Skeletal muscle tissue (tissue), 3 donors: ENCODE measurements at regions not wholly inside any gene's neighbourhood (a gene's known extent, or its start where the extent isn't known, plus 50 kb on each side); places are given as distances from the start of the nearest gene placed in this dataset.
"Not testable (repeated sequence)": the region's sequence is repeated elsewhere in the genome, so short reads cannot be mapped to it uniquely, and the experiment has no call there.

Source experiments
- H3K27ac ChIP-seq: one replicate; pipeline ENCODE4 v1.7.0; 2013; ENCODE audit warnings: mild to moderate bottlenecking, low read depth, low read length, inconsistent platforms
- H3K27me3 ChIP-seq, 3 donors: one replicate each; pipeline ENCODE4 v1.7.0; 2013; ENCODE audit warnings: low read length in 3 of 3; ENCODE audit not compliant: control insufficient read depth in 3 of 3, insufficient read depth in 3 of 3
- H3K36me3 ChIP-seq, 3 donors: one replicate each; pipeline ENCODE4 v1.7.0; 2013; ENCODE audit warnings: low read length in 3 of 3; ENCODE audit not compliant: control insufficient read depth in 3 of 3, insufficient read depth in 3 of 3
- H3K4me1 ChIP-seq, 3 donors: one replicate each; pipeline ENCODE4 v1.7.0; 2013; ENCODE audit warnings: low read length in 3 of 3, mild to moderate bottlenecking in 3 of 3; ENCODE audit not compliant: control insufficient read depth in 3 of 3, insufficient read depth in 3 of 3
- H3K4me3 ChIP-seq, 3 donors: one replicate each; pipeline ENCODE4 v1.7.0; 2013; ENCODE audit warnings: low read length in 3 of 3
- H3K9ac ChIP-seq, 3 donors: one replicate each; pipeline ENCODE4 v1.7.0; 2013; ENCODE audit warnings: low read length in 3 of 3, mild to moderate bottlenecking in 3 of 3, moderate library complexity in 2 of 3, low read depth in 1 of 3
- H3K9me3 ChIP-seq, 3 donors: one replicate each; pipeline ENCODE4 v1.7.0; 2013; ENCODE audit warnings: low read length in 3 of 3; ENCODE audit not compliant: control insufficient read depth in 3 of 3
- donor health status: Osteomylitis.

DNA sequence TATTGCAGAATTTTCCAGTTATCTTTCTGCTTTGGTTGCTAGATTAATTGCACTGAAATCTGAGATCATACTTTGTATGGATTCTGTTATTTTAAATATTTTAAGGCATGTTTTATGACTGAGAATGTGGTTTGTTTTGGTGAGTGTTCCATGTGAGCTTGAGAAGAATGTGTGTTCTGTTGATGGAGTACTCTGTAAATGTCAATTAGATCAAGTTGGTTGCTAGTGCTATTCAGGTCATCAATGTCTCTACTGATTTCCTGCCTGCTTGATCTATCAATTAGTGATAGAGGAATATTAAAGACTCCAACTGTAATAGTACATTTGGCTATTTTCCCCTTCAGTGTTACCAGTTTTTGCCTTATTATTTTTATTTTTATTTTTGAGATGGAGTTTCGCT is 64.3 kb upstream of the SHANK2 start:
- Histone ChIP-seq H3K27ac (no peak overlapping the region), H3K9me3 (peaks cover 0 to 3% (median 2%) of the 10 kb centered on the region in 3 donors), H3K27me3 (peaks cover 0 to 3% (median 0%) of the 10 kb centered on the region in 3 donors), H3K4me3 (no peak overlapping the region), H3K9ac (no peak overlapping the region), H3K4me1 (no peaks in the 10 kb centered on the region), H3K36me3 (no peaks in the 10 kb centered on the region)

DNA sequence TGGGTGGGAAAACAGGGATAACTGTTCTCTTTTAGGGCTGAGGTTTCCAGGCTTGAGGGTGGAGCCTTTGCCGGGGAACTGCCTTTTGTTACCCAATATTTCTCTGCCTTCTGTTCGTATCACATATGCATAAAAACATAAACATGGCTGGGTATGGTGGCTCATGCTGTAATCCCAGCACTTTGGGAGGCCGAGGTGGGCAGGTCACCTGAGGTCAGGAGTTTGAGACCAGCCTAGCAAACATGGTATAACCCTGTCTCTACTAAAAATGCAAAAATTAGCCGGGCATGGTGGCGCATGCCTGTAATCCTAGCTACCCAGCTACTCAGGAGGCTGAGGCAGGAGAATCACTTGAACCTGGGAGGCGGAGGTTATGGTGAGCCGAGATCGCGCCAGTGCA is 60.2 kb upstream of the SHANK2 start:
- not testable (repeated sequence) for H3K4me1 ChIP-seq, H3K4me3 ChIP-seq, H3K36me3 ChIP-seq, H3K27ac ChIP-seq, H3K9ac ChIP-seq, H3K9me3 ChIP-seq, H3K27me3 ChIP-seq

DNA sequence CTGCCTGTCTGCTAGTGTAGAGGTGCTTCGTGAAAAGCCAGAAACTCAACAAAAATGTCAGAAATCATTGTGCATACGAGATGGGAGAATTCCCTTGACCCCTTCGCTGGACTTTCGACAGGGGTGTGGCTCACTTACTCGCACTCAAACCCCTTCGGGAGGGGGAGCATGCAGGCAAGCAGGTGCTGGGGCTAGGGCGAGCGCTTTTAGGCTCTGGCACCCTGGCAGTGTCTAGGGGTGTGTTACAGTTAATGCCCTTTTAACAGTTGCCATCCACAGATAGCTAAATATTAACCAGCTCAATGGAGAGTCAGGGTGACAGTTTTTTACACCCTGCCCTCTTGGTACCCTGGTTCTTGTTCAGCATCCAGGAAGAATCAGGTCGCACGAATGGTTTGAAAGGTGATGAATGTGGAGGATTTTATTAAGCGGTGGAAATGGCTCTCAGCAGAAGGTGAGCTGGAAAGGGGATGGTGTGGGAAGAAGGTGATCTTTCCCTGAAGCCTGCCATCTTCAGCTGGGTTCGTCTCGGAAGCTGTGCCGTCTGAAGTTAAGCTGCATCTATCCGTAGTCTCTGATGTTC is 59.6 kb upstream of the SHANK2 start:
- Histone ChIP-seq H3K4me1 (no peaks in the 10 kb centered on the region), H3K36me3 (no peaks in the 10 kb centered on the region), H3K9ac (no peak overlapping the region), H3K27me3 (peaks cover 0 to 4% (median 3%) of the 10 kb centered on the region in 3 donors), H3K4me3 (no peak overlapping the region), H3K27ac (no peak overlapping the region), H3K9me3 (peaks cover 0 to 3% (median 0%) of the 10 kb centered on the region in 3 donors)

DNA sequence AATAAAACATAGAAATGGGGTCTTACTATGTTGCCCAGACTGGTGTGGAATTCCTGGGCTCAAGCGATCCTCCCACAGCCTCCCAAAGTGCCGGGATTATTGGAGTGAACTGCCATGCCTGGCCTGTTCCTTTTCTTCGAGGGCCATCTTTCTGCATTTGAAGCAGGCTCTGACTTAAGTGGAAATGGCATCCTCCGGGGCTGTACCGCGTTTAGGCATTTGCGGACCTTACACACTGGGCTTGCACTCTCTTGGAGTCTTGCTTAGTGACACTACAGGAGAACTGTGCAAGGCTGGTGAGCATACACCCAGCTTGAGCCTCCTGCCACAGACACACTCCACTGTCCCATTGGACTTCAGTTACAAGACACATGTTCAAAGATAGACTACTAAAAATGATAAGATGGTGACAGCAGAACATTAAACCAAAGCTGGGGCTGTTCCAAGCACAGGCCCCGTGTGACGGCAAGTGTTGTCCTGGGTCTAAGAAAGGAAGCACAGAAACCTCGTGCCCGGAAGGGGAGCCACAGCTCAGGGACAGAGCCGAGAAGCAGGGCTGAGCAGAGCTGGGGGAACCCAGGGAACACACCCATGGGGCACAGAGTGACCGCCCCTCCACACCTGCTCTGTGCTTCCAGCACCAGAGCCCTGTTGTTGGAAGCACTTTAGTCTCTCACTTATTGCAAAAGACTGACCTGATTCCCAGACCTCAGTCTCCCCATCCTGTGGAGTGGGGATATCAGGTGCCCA is 59.0 kb upstream of the SHANK2 start:
- no peak overlapping the region for H3K9ac ChIP-seq
- no peak overlapping the region for H3K27ac ChIP-seq
- no peaks in the 10 kb centered on the region for H3K4me1 ChIP-seq
- H3K27me3 ChIP-seq = peaks cover 0 to 4% (median 3%) of the 10 kb centered on the region in 3 donors
- no peak overlapping the region for H3K4me3 ChIP-seq
- H3K36me3 ChIP-seq = no peaks in the 10 kb centered on the region
- no peaks in the 10 kb centered on the region for H3K9me3 ChIP-seq

DNA sequence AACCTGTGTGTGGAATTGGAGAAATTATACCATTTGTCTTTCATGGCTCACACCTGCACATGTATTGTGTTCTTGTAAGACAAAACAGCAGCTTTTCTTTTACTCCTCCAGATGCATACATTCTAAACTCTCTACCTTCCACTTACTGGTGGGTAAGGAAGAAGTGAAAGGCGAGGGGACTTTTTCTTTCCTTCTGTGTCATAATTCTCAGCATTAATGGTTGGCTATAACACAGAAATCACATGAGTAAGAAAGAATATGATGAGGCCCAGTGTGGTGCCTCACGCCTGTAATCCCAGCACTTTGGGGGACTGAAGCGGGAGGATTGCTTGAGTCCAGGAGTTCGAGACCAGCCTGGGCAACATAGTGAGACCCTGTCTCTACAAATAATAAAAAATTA is 57.8 kb upstream of the SHANK2 start:
- Histone ChIP-seq H3K9me3 (no peaks in the 10 kb centered on the region), H3K4me1 (no peaks in the 10 kb centered on the region), H3K27ac (no peak overlapping the region)

DNA sequence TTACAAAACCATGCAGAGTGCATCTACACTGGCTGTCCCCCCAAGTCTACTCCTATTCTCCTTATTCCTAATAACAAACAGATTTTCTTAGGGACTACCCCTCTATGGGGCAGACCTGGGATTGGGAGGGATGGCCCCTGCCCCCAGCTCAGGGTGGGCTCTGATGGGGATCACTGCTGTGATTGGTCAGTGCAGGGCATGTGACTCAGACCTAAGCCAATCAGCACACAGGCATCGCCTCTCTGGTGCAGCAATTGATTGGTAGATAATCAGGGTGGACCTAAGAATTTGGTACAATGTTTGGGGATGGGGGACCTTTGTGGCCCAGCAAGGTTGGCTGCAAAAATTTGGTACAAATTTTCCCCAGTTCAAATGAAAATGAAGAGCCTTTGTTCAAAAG is 57.2 kb upstream of the SHANK2 start:
- Histone ChIP-seq H3K27me3 (peaks cover 0 to 4% (median 3%) of the 10 kb centered on the region in 3 donors), H3K27ac (no peak overlapping the region), H3K9ac (no peak overlapping the region), H3K9me3 (no peaks in the 10 kb centered on the region), H3K36me3 (no peaks in the 10 kb centered on the region), H3K4me3 (no peak overlapping the region), H3K4me1 (no peaks in the 10 kb centered on the region)

More for the DNA sequence above, 57.8 kb upstream of the SHANK2 start:
- no peaks in the 10 kb centered on the region for H3K36me3 ChIP-seq
- no peak overlapping the region for H3K9ac ChIP-seq
- H3K4me3 ChIP-seq = no peak overlapping the region
- H3K27me3 ChIP-seq = peaks cover 0 to 4% (median 3%) of the 10 kb centered on the region in 3 donors

DNA sequence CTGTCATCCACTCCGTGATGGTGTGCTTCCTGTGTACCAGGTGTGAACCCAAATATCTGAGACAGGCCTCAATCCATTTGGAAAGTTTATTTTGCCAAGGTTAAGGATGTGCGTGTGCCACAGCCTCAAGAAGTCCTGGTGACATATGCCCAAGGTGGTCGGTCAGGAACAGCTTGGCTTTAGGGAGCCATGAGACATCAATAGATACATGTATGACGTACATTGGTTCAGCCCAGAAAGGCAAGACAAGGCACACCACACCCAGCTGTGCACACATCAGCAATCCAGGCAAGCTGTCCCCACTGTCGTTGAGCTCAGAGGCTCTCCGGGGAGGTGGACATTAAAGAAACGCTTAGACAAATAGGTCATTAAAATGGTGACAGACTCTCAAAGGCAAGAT is 56.8 kb upstream of the SHANK2 start:
- Histone ChIP-seq H3K27me3 (peaks cover 0 to 4% (median 3%) of the 10 kb centered on the region in 3 donors), H3K36me3 (no peaks in the 10 kb centered on the region), H3K9me3 (no peaks in the 10 kb centered on the region), H3K9ac (no peak overlapping the region), H3K27ac (no peak overlapping the region), H3K4me1 (no peaks in the 10 kb centered on the region), H3K4me3 (no peak overlapping the region)

DNA sequence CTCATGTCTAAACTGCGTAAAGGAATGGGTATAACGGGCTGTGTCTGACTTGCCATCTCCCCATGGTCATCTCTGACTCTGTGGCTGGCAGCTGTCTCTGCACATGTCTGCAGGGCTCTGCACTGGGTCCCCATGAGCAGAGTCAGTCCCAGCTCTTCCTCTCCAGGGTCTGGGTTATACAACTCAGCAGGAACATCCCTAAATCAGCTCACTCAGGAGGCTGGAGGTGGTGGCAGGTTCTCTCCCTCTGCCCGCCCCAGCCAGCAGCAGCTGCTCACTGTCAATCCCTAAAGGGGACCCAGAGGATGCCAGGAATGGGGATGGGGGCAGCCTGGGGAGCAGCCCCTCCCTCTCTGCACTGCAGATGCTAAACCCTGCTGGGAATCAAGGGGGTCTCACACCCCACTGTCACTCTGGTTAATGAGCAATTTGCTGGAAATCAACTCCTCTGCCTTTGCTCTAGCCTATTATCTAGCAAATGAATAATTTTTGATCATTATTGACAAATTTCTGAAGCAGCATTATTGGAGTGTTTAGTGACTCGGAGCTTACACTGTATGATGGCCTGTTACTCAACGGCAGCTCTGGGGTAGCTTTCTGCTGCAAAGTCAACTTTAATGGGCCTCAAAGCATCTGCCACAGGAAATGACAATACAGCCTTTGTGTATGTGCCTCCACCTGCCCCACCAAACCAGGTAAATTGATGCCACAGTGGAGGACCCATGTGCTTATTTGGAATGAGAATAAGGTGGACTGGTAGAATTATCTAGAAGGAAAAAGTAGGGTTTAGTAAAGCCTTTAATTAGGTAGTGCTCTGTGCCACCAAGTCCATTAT is 55.7 kb upstream of the SHANK2 start:
- Histone ChIP-seq H3K27me3 (peaks cover 0 to 4% (median 3%) of the 10 kb centered on the region in 3 donors), H3K27ac (no peak overlapping the region), H3K4me1 (no peaks in the 10 kb centered on the region), H3K36me3 (no peaks in the 10 kb centered on the region), H3K9ac (no peak overlapping the region), H3K9me3 (no peaks in the 10 kb centered on the region), H3K4me3 (no peak overlapping the region)

DNA sequence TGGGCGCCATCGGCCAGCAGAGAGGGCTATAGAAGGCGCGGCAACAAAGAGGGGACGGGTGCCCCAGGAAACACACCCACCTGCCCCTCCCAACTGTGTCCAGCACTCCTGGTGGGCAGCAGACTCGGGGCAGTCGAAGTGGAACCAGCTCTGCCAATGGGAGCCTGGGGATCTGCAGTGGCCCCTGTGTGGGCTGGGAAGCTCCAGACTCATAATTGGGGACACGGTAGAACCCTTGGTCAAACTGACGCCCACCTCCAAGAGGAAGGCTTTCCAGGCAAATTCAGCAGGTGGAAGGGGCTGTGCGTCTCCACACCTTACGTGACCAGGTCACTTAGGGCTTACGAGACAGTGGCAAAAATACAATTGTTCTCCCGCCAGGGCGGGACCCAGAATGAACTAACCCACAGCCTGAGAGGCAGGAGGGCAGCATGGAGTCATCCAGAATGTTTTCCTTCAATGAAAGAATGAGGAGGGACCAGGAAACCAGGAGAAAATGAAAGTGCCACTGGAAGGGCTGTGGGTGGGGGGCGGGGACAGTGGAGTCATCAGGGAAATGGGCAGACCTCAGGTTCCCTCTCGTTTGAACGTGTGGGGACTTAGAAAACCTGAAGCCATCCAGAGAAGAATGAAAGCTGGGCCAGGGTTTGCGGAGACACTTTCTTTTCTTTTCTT is 53.2 kb upstream of the SHANK2 start:
- Histone ChIP-seq H3K27me3 (peaks cover 6 to 15% (median 9%) of the 10 kb centered on the region in 3 donors), H3K4me3 (no peak overlapping the region), H3K9ac (no peak overlapping the region), H3K4me1 (no peaks in the 10 kb centered on the region), H3K27ac (no peak overlapping the region), H3K36me3 (no peaks in the 10 kb centered on the region), H3K9me3 (no peaks in the 10 kb centered on the region)
